CD1c-positive myeloid dendritic cell (primary cell): ENCODE measurements at regions not wholly inside any gene's neighbourhood (a gene's known extent, or its start where the extent isn't known, plus 50 kb on each side); places are given as distances from the start of the nearest gene placed in this dataset.

Experiments
- DNase-seq: peaks from one replicate; pipeline ENCODE4 v3.0.0-alpha.2; 2016; ENCODE audit errors: extremely low spot score

- no peak for DNase-seq
Observed at GRCh38 chr12:107468182-107468581, 217.4 kb upstream of the PWP1 start.

- DNase-seq: no peak
Observed at GRCh38 chr12:107469011-107469410, 216.6 kb upstream of the PWP1 start.

GRCh38 chr12:107470645-107471044 lies 215.0 kb upstream of the PWP1 start:
- no peak for DNase-seq

- DNase-seq: no peak
Observed at GRCh38 chr12:107472308-107472707, 213.3 kb upstream of the PWP1 start.

GRCh38 chr12:107474099-107474498 lies 211.5 kb upstream of the PWP1 start:
- DNase-seq: no peak

- no peak for DNase-seq
Observed at GRCh38 chr12:107474639-107475539, 210.7 kb upstream of the PWP1 start.

- DNase-seq: no peak
Observed at GRCh38 chr12:107475900-107476299, 209.7 kb upstream of the PWP1 start.

- DNase-seq: no peak
Observed at GRCh38 chr12:107477018-107477417, 208.6 kb upstream of the PWP1 start.

GRCh38 chr12:107477947-107478610 lies 207.5 kb upstream of the PWP1 start:
- no peak for DNase-seq

GRCh38 chr12:107478881-107479280 lies 206.7 kb upstream of the PWP1 start:
- no peak for DNase-seq

GRCh38 chr12:107480836-107481608 lies 204.6 kb upstream of the PWP1 start:
- DNase-seq: no peak

- DNase-seq: no peak
Observed at GRCh38 chr12:107484230-107484629, 201.4 kb upstream of the PWP1 start.

- DNase-seq: no peak
Observed at GRCh38 chr12:107484941-107485340, 200.7 kb upstream of the PWP1 start.

GRCh38 chr12:107485731-107486130 lies 199.9 kb upstream of the PWP1 start:
- no peak for DNase-seq

GRCh38 chr12:107486140-107486892 lies 199.3 kb upstream of the PWP1 start:
- no peak for DNase-seq

- DNase-seq: no peak
Observed at GRCh38 chr12:107487011-107487680, 198.5 kb upstream of the PWP1 start.

- no peak for DNase-seq
Observed at GRCh38 chr12:107488666-107489065, 196.9 kb upstream of the PWP1 start.

GRCh38 chr12:107490010-107490409 lies 195.6 kb upstream of the PWP1 start:
- no peak for DNase-seq

GRCh38 chr12:107491856-107492255 lies 193.7 kb upstream of the PWP1 start:
- no peak for DNase-seq

- DNase-seq: no peak
Observed at GRCh38 chr12:107492393-107493134, 193.0 kb upstream of the PWP1 start.
